ENCODE measurements at regions not wholly inside any gene's neighbourhood (a gene's known extent, or its start where the extent isn't known, plus 50 kb on each side); places are given as distances from the start of the nearest gene placed in this dataset.

- TF ChIP-seq CTCF (conservative IDR thresholded peaks at IDR 0.05; ENCODE audit: low read depth, low read length) (no peak), EZH2 (IDR thresholded peaks at IDR 0.05; ENCODE audit: borderline replicate concordance, low read depth, low read length, poor library complexity, severe bottlenecking) (no peak)
Observed at GRCh38 chr7:136102881-136103280, 125.7 kb upstream of the MTPN start.

Measured in A673 (cell line).